CD4-positive, alpha-beta T cell treated with Interleukin-17A for 1 hour (primary cell): ENCODE measurements at regions not wholly inside any gene's neighbourhood (a gene's known extent, or its start where the extent isn't known, plus 50 kb on each side); places are given as distances from the start of the nearest gene placed in this dataset.

Source experiments
- DNase-seq: peaks from one replicate; pipeline ENCODE4 v3.0.0-alpha.2; 2020

DNA sequence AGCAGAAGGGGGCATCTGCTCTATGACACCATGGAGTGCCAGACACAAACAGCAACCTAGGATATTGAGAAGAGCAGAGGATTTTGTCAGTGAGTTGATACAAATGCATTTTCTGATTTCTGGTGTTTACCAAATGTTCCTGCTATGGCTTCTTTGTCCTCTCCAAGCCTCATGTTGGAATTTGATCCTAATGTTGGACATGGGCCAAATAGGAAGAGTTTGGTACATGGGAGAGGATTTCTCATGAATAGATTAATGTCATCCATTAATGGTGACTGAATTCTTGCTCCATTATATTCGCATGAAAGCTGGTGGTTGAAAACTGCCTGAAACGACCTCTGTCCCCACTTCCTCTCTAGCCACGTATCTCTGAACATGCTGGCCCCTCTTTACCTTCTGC is 1002.2 kb upstream of the FLRT2 start:
- no peak for DNase-seq

DNA sequence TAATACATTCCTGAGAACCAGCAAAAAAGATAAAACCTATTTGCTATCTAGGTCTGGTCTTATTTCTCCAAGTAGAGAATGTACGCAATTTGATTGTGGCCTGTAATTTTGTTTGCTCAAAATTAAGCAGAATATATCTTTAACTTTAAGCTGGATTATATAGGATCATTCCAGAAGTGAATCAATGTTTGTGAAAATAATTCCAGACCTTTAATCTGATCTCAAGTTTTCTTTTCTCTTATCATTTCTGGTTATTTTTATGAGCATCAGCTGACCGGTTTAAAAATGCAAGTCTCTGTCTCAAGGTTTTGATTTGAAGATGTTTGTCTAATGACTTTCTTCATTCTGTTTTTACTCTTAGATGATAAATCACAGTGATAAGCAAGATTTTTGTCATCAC is 997.9 kb upstream of the FLRT2 start:
- DNase-seq, result no peak

DNA sequence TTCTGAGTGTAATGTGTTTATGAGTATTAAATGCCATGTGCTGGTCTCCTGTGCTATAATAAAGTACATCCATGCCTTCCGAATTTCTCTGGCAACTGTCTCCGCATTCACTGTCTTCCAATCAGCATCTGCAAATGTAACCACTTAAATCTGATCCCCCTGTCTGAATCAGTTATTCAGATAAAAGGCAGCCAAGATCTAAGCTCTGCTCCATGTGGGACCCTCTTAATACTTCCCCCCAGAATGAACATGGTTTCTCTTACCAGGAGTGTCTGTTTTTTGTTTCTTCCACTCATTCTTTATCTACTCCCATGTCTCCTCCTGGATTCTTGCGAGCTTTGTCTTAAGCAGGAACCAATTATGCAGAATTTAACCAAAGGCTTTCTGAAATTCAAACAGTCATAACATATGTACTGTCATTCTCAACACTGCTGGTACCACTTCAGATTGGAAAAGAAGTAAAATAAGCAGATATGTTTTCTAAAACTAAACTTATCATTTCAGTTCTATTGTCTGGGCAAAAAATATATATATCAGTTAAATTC is 996.7 kb upstream of the FLRT2 start:
- DNase-seq, result no peak

DNA sequence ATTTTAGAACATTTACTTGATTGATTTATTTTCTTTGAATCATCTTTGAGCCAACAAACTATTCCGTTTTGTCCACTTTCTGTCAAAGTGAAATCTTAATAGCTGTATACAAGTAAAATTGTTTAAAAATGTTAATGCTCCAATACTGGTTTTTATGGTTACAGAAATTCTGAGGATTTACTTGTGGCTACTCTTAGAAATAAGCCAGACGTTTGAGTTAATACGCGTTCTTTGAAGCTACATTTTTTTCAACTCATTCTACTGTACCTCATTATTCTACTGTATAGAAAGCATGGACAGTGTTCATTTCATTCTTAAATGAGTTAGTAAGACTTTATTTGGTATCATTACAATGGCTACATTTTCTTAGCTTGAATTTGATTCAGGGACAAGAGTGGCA is 996.2 kb upstream of the FLRT2 start:
- no peak for DNase-seq

DNA sequence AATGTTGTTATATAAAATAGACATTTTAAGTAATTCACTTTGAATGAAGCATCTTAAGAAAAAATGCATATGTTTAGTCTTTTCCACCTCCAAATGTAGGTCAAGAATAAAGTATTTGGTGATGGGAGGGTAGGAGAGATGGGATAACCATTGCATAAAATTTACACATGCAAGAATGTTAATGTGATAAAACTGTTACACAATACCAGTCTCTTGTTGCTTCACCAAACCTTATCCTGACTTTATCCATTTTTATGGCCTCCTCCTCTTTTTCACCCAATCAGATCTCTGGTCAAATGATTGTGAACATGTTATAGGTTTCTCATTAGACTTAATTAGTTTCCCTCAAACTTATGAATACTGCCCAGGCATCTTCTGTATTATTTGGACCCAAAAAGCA is 994.5 kb upstream of the FLRT2 start:
- no peak for DNase-seq

DNA sequence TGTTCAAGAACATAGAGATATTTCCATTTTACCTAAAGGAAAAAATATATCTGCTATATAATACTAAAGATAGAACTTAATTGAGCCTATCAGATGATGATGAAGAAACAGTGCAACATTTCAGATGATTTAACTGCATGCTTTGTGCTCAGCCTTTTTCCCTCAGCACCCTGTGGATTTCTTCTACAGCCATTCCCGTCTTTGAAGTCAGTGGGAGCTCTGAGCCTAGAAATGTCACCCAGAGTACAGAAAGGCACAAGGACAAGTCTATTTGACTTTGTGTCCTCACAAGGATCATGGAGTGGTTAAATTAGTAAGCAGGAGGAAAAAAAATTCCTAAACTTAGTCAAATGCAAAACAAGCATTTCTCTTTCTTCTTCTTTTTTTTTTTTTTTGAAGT is 994.0 kb upstream of the FLRT2 start:
- DNase-seq, result no peak

DNA sequence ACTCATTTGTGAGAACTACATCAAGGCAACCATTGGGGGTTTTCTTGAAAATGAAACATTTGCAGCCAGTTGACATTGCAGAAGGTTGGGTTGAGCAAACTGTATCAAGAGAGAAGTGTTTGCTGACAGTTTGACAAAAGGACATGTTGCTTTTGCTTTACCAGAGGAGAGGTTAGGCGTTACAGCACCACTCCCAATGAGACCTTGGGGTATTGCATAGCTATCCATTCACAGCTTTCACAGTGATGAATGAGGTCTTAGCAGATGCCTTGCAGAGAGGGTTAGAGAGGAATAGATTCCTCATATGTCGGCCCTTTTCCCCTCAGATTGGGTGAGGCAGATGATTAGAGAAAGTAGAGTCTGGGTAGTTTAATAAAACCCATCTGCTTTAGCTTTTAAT is 988.9 kb upstream of the FLRT2 start:
- DNase-seq, result no peak

DNA sequence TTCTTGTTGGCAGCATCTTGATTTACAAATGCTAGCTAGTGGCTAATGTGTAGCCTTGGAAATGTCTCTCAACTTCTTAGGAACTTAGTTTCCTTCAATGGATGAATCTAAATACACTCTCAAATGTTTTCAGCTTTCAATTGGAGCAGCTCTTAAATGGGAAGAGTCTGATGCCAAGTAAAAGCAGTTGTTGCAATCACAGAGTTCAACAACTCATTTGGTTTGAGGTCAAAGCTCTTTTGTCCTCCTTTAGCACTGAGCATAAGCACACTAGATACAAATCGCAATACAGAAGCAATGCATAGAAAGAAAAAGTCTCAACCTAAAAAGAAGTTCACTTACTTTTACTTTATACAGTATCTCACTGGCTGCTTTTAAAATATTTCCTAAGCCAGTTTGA is 986.1 kb upstream of the FLRT2 start:
- no peak for DNase-seq

DNA sequence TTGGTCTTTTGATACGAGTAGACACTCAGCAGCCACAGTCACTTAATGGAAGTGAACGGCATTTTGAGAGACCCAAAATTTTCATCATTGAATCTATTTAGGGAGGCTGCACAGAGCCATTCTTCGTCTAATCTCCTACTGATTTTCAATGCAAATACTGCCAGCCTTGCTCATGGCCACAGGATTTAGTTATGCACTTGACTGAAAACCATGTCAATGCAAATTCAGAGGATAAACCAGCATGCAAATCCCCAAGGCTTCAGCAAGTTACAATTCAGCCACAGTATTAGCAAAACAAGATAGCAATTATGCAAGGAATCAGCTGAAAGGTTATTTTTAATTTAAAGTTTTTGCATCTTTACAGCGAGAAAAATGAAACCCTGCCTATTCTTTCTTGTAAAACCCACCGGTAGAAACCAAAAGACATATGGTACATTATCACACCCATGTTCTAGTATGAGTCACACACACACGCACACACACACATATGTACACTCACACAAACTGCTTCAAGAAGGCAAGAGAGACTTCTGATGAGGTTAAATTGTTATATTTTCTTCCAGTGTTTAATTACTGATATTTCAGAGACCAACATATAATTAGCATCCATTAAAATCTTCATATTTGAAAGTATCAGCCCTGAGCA is 985.3 kb upstream of the FLRT2 start:
- DNase-seq, result no peak

DNA sequence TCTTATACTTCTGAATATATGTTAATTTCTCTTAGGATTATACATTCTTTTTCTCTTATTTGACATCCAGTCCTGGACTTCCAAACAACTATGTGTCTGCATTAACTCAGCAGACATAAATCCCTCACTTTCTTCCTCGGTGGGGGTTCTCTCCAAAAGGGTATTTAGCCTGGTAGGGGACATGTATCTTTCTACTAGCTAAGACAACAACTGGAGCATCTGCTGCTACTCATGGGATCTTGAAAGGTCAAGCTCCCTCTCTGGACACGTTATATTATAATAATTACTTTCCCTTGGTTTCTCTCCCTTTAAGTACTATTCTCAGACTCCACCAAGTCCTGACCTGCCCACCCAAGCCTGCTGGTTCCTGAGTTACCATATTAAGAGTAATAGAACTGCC is 983.7 kb upstream of the FLRT2 start:
- DNase-seq, result no peak

DNA sequence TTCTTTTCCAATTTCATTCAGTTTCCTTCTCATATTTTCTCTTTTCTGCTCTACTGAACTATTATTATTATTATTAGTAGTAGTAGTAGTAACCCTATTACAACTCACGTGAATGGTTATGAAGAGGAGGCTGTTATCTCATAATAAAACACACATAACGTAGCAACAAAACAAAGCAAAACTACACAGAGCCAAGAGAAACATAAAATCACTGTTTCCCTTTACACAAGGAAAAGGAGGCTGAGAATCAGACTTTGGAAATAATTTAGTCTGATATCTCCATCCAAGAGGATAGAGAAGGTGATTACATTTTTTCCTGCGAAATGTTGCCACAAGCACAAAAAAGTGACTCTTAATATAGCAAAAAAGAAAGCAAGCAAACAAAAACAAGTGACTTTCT is 975.8 kb upstream of the FLRT2 start:
- DNase-seq, result no peak

DNA sequence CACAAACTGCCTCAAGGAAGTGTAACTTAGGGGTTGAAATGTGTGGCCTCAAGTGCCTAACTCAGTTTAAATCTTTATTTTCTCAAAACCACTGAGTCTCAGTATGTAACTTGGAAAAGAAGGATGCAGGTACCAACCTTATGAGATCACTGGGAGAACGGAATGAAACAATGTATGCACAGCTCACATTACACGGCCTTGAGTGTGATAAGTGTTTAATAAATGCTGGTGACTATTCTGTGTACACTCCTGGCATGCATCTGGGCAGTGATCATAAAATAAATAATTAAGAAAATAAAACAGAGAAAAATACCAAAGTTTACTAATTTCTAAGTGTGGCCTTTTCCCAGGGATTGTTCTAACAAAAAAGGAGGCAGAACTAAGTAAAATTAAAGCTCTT is 974.5 kb upstream of the FLRT2 start:
- no peak for DNase-seq

DNA sequence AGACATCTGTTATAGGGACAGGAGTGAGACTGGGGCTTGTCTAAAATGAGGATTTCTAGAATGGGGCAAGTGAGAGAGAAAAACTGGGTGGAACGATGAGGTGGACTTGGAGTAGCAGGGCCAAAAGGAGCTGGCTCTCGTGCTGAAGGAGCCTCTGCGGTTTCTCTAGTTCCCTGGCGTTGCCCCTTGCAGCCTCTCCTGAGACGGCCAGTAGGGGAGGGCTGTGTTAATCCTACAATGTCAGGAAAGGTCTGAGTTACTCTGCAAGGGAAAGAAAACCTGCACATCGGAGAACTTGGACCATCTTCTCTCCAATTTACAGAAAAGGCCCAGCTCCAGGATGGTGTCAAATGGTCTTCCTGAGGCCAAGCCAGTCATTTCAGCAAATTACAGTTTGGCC is 963.8 kb upstream of the FLRT2 start:
- no peak for DNase-seq

DNA sequence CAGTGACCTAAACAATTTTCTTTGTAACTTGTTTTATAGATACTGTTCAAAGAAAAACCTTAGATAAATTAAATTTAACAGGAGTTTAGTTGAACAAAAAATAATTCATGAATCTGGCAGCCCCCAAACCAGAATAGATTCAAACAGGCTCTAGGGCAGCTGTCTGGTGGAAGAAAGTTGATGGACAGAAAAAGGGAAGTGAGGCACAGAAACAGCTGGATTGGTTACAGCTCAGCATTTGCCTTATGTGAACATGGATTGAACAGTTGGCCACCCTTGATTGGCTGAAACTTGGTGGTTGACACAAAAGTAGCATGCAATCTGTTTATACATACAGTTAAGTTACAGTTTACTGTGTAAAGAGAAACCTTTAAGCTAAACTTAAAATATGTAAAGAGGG is 954.3 kb upstream of the FLRT2 start:
- no peak for DNase-seq

DNA sequence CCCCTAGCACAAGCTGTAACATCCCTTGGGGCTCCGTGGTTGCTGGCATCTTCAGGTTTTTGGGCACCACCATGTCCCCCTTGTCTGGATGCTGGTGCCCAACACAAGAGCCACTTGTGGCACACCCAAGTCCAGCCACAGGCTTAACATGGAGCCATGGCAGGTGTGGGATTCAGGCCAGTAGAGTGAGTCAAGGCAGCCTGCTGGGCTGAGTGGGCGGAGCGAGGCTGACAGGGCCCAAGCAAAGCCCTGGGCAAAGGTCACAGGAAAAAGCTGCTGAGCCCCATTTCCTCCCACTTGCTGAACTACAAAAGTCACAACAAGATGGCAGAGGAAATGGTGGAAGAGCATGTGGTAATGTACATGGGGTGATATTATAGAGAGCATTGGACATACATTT is 950.7 kb upstream of the FLRT2 start:
- no peak for DNase-seq

DNA sequence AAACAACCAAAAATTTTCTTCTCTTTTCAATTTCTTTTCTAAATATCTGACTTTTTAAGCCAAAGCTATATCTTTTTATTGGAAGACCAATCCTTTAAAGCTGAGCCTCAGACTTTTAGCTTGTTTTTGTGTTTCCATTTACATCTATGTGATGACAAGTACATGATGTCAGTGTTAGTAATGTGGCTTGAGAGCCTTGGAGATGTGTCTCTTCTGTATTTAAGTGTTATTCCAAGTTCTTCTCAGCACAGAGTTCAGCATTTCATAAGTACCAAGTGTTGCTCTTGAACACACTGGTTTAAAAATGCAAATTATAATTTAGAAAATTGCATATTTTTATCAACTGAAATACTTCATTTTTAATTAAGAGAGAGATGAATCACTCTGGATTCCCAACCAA is 948.9 kb upstream of the FLRT2 start:
- no peak for DNase-seq

DNA sequence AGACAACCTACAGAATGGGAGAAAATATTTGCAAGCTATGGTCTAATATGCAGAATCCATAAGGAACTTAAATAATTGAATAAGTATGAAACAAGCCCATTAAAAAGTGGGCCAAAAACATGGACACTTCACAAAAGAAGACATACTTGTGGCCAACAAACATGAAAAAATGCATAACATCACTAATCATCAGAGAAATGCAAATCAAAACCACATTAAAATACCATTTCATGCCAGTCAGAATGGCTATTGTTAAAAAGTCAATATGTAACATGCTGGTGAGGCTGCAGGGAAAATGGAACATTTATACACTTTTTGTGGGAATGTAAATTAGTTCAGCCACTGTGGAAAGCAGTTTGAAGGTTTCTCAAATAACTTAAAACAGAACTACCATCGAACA is 945.4 kb upstream of the FLRT2 start:
- no peak for DNase-seq

DNA sequence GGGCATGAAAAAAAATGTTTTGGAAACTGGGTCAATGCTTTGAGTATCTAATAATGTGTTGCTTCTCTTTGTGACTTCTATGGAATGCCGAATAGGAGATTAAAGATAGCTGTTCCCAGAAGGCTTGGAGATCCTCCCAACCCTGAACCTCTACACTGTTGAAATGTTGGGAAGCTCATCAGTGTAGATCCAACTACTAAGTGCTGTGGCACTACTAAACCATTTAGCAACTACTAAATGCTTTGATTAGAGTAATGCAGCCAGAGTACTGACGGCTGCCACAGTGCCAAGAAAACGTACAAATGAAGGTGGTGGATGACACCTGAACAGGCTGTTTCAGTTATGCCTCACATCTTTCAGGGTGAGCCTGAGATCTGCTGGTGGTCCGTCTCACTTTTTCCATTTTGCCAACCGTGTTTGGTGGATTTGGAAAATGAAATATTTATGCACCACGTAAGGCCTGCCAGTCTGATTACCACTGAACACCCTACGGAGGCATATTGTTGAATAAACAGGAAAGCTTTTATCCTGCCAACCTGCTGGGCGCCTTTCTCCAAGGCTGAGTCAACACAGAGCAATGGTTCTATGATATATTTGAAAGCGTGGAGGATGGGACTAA is 938.0 kb upstream of the FLRT2 start:
- DNase-seq, result no peak

DNA sequence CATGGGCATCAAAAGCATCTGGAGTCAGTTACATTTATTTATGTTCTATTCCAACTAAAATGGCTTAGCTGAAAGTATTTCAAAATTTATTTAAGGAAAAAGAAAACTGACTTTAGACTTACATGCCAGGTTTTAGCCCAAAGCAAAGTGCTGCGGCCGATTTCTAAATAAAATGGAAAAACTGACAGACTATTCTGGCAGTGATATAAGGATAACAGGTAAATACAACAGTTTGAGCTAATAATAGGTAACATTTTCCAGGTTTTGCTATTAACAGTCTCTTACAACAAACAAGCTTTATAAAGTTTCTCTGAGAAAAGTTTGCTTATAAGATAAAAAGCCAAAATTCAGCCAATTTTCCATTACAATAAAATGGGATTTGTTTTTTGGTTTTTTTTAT is 937.2 kb upstream of the FLRT2 start:
- no peak for DNase-seq

DNA sequence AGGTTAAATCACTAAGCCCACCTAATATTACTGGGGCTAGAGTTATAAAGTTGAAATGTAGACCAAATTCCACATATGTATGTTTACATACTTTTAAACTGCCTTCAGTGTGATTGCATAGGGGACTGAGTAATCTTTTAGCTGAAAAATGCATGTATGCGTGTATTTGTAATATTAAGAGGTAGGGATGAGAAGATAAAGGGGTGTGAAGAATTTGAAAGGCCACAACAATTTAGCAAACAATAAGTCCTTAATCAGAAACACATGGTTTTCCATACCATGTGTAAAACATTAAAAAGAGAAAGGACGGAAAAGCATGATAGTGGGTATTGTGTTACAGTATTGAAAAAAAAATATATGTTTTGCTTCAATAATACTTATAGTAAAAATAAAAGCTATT is 919.9 kb upstream of the FLRT2 start:
- DNase-seq, result no peak

DNA sequence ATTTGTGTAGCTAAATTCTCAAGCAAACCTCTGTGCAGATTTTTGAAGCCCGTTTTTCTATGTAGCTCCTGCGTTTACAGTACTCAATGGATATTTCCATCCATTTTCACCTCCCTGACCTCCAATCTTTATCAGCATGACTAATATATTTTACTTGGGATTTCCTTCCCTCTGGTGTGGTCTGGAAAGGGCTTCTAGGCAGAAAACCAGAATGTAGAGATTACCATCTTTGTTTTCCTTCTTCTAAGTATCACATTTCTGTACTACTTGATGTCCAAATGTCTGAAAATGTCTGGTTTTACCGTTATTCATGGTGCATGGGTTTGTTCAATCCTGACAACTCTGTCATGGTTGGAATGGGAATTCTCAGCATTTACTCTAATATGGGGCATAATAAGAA is 907.6 kb upstream of the FLRT2 start:
- no peak for DNase-seq

DNA sequence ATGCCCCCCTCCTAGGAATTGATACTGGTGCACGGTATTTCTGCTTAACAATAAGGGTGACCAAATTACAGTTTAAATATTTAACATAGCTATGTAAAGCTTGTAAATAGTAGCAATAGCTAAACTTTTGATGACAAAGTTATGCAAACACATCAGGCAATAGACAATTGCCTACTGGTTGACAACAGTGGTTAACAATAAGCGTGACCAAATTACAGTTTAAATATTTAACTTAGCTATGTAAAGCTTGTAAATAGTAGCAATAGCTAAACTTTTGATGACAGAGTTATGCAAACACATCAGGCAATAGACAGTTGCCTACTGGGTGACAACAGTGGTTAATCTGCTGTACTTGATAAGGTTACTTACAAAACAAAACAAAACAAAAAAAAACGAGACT is 886.5 kb upstream of the FLRT2 start:
- no peak for DNase-seq

DNA sequence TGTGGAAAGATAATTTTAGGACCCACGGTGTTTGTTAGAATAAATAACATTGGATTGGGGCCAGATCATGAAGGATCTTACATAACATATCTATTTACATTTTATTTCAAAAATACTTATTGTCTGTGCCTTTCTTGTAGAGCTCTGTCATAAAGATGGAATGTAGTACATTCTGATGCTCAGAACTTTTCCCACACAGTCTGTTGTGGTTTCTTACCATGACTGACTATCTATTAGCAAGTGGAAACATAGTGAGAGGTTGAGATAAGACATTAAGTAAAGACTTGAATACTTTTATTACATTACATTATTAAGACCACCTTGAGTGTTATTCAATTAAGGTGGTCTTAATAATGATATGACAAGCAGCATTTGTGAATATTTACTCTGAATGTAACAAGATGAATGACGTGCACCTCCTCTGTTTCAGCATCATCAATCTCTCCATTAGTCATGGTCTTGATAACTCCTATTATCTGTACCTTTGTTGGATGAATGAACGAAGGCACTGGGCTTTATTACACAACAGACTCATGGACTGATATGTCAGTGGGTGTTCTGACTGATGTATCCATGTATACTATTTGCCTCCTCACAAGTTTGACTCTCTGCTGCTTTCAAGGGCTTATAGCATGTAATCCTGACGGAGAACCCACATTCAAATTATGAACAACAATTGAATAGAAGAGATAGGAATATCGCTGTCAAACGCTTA is 883.0 kb upstream of the FLRT2 start:
- no peak for DNase-seq

DNA sequence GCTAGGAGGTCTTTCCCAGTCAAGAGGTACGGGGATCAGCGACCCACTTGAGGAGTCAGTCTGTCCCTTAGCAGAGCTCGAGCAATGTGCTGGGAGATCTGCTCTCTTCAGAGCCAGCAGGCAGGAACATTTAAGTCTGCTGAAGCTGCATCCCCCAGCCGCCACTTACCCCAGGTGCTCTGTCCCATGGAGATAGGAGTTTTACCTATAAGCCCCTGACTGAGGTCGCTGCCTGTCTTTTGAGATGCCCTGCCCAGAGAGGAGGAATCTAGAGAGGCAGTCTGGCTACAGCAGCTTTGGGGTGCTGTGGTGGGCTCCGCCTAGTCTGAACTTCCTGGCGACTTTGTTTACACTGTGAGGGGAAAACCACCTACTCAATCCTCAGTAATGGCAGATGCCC is 874.9 kb upstream of the FLRT2 start:
- no peak for DNase-seq

DNA sequence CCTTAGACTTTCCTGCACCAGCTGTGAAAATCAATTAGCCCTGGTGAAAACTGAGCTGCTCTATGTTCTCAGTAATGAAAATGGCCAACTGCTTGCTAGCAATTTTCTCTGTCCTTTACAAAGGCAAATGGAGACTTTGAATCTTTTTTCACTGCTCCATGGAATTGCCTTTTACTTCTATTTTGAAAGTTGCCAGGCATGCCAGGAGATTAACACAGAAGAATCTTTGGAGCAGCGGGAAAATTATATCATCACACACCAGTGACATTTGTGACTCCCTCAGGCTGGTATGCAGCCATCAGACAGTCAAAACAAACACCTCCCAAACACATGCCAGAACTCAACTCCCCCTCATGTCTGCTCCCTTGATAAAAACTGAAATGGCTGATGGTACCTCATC is 872.0 kb upstream of the FLRT2 start:
- DNase-seq, result no peak
